Suprapubic skin (tissue), 4 donors: ENCODE measurements at regions not wholly inside any gene's neighbourhood (a gene's known extent, or its start where the extent isn't known, plus 50 kb on each side); places are given as distances from the start of the nearest gene placed in this dataset.

Source experiments
- CTCF ChIP-seq, 2 donors: fragments of 200-600 bp in 1 of 2; fragments of 450-650 bp in 1 of 2; sonication (generic) in 1 of 2; IDR thresholded peaks; one replicate each; pipeline ENCODE4 v1.5.1; 2016 to 2019; ENCODE audit warnings: antibody characterized with exemption in 2 of 2, mild to moderate bottlenecking in 1 of 2, moderate library complexity in 1 of 2
- POLR2A ChIP-seq, 2 donors: fragments of 450-650 bp; IDR thresholded peaks; one replicate each; pipeline ENCODE4 v1.6.1; 2017; ENCODE audit warnings: antibody characterized with exemption in 2 of 2, mild to moderate bottlenecking in 2 of 2, moderate library complexity in 2 of 2
- POLR2AphosphoS5 ChIP-seq, 3 donors: sonication (generic); formaldehyde crosslinking; IDR thresholded peaks; one replicate each; pipeline ENCODE4 v1.6.1; 2017; ENCODE audit warnings: antibody characterized with exemption in 3 of 3

GRCh38 chr9:80701061-80701460, 988.3 kb downstream of the TLE1 start:
- TF ChIP-seq CTCF (IDR thresholded peaks at IDR 0.05) (no peak), POLR2A (IDR thresholded peaks at IDR 0.05) (no peak), POLR2AphosphoS5 (IDR thresholded peaks at IDR 0.05) (no peak)
